ENCODE measurements at regions not wholly inside any gene's neighbourhood (a gene's known extent, or its start where the extent isn't known, plus 50 kb on each side); places are given as distances from the start of the nearest gene placed in this dataset.

DNA sequence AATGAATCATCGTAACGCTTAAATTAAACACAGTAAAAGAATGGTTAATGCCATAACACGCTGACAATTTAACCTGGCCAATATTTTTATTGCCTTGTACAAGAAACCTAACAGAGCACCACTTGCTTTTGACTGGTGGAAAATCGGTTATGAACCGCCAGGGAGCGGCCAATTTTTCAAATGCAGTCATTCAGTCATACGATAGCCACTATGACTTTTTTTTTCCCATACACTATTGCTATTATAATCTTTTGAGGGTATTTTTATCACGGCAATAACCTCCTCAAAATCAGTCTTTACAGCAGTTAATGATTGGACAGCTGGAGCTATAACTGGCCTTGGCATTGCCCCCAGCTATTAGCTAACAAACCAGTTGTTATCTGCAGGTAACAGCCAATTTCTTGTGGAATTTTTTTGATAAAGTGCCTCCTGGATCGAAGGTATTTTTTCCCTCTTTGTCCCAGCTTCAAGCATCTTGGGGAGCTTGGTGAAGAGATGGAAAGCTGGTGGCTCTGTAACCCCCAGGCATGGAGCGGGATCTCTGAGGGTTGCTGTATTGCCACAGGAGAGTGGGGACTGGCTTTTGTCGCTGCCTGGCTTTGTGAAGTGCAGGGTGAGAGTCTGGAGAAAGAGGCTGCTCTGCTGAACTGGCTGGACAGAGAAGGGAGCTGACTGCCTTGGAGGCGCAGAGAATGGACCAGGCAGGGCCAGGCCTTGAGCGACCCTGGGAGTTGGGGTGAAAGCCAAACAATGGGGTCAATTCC lies 198.4 kb upstream of the ZNF536 start (continued):
- TF ChIP-seq, protein P1, sequence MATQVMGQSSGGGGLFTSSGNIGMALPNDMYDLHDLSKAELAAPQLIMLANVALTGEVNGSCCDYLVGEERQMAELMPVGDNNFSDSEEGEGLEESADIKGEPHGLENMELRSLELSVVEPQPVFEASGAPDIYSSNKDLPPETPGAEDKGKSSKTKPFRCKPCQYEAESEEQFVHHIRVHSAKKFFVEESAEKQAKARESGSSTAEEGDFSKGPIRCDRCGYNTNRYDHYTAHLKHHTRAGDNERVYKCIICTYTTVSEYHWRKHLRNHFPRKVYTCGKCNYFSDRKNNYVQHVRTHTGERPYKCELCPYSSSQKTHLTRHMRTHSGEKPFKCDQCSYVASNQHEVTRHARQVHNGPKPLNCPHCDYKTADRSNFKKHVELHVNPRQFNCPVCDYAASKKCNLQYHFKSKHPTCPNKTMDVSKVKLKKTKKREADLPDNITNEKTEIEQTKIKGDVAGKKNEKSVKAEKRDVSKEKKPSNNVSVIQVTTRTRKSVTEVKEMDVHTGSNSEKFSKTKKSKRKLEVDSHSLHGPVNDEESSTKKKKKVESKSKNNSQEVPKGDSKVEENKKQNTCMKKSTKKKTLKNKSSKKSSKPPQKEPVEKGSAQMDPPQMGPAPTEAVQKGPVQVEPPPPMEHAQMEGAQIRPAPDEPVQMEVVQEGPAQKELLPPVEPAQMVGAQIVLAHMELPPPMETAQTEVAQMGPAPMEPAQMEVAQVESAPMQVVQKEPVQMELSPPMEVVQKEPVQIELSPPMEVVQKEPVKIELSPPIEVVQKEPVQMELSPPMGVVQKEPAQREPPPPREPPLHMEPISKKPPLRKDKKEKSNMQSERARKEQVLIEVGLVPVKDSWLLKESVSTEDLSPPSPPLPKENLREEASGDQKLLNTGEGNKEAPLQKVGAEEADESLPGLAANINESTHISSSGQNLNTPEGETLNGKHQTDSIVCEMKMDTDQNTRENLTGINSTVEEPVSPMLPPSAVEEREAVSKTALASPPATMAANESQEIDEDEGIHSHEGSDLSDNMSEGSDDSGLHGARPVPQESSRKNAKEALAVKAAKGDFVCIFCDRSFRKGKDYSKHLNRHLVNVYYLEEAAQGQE (IDR thresholded peaks at IDR 0.05; ENCODE audit: low read depth, low read length), result no peak
- TF ChIP-seq, protein P2, sequence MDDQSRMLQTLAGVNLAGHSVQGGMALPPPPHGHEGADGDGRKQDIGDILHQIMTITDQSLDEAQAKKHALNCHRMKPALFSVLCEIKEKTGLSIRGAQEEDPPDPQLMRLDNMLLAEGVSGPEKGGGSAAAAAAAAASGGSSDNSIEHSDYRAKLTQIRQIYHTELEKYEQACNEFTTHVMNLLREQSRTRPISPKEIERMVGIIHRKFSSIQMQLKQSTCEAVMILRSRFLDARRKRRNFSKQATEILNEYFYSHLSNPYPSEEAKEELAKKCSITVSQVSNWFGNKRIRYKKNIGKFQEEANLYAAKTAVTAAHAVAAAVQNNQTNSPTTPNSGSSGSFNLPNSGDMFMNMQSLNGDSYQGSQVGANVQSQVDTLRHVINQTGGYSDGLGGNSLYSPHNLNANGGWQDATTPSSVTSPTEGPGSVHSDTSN (IDR thresholded peaks at IDR 0.05), result no peak
- no peak for TF ChIP-seq SIN3A (IDR thresholded peaks at IDR 0.05; ENCODE audit: borderline replicate concordance, low read depth, low read length)
- no peak for TF ChIP-seq RXRA (IDR thresholded peaks at IDR 0.05; ENCODE audit: borderline replicate concordance, low read depth)
- TF ChIP-seq, protein P3, sequence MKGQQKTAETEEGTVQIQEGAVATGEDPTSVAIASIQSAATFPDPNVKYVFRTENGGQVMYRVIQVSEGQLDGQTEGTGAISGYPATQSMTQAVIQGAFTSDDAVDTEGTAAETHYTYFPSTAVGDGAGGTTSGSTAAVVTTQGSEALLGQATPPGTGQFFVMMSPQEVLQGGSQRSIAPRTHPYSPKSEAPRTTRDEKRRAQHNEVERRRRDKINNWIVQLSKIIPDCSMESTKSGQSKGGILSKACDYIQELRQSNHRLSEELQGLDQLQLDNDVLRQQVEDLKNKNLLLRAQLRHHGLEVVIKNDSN (IDR thresholded peaks at IDR 0.05; ENCODE audit: borderline replicate concordance, low read depth), result no peak
- TF ChIP-seq, protein P4, sequence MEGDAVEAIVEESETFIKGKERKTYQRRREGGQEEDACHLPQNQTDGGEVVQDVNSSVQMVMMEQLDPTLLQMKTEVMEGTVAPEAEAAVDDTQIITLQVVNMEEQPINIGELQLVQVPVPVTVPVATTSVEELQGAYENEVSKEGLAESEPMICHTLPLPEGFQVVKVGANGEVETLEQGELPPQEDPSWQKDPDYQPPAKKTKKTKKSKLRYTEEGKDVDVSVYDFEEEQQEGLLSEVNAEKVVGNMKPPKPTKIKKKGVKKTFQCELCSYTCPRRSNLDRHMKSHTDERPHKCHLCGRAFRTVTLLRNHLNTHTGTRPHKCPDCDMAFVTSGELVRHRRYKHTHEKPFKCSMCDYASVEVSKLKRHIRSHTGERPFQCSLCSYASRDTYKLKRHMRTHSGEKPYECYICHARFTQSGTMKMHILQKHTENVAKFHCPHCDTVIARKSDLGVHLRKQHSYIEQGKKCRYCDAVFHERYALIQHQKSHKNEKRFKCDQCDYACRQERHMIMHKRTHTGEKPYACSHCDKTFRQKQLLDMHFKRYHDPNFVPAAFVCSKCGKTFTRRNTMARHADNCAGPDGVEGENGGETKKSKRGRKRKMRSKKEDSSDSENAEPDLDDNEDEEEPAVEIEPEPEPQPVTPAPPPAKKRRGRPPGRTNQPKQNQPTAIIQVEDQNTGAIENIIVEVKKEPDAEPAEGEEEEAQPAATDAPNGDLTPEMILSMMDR (IDR thresholded peaks at IDR 0.05), result no peak
- TF ChIP-seq POLR2AphosphoS5 (IDR thresholded peaks at IDR 0.05; ENCODE audit: low read depth, low read length), result no peak
- TF ChIP-seq FOXM1 (IDR thresholded peaks at IDR 0.05; ENCODE audit: low read depth), result no peak
- no peak for TF ChIP-seq SMC3 (IDR thresholded peaks at IDR 0.05; ENCODE audit: low read depth, low read length)

DNA sequence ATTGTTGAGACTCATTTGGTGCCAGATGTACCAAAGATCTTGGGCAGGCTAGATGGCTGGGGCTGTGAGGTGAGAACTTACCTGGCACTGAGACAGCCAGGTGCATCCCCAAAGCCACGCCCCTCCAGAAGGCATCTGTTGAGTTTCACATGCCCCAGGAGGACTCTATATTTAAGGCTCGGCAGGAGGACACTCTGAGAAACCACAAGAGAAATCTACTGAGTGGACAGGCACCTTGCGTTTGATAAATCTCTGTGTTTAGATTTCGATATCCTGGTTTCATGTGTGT lies 197.9 kb upstream of the ZNF536 start:
- no peaks in the 10 kb centered on the region for H3K36me3 ChIP-seq (replicated peaks in 1 of 2; ENCODE audit: control insufficient read depth in 1 of 2, insufficient read depth in 2 of 2, low read length in 1 of 2)
- no peak overlapping the region for H3K27ac ChIP-seq (ENCODE audit: low read depth in 2 of 2, low read length in 1 of 2)
- CTCF ChIA-PET, result no interaction called here
- H4K20me1 ChIP-seq (ENCODE audit: insufficient read depth), result no peaks in the 10 kb centered on the region
- H3K9me2 ChIP-seq, result no peaks in the 10 kb centered on the region
- no peak overlapping the region for H3K9ac ChIP-seq
- no peak overlapping the region for H3K4me2 ChIP-seq
- DNase-seq, result no peak
- H3K27me3 ChIP-seq (ENCODE audit: insufficient read depth), result no peaks in the 10 kb centered on the region
- no peaks in the 10 kb centered on the region for H3K9me3 ChIP-seq
- H3K79me2 ChIP-seq (ENCODE audit: insufficient read depth), result no peaks in the 10 kb centered on the region
- H3F3A ChIP-seq (replicated peaks; ENCODE audit: insufficient read depth), result no peaks in the 10 kb centered on the region
- POLR2A ChIA-PET, result no interaction called here
- 33% methylated on average over 4 of the region's 4 CpGs for WGBS (ENCODE audit: low lambda C conversion rate)
- H2AFZ ChIP-seq (ENCODE audit: low read depth), result no peak overlapping the region
- H3K4me1 ChIP-seq (ENCODE audit: control insufficient read depth in 1 of 2, insufficient read depth in 2 of 2, low read depth in 1 of 2, low read length in 1 of 2), result peaks cover 0 to 5% of the 10 kb centered on the region in 2 experiments; a peak in 1 of 4 replicates
- H3K4me3 ChIP-seq (ENCODE audit: low read depth in 2 of 2, low read length in 1 of 2), result no peak overlapping the region
- TF ChIP-seq TCF12 (IDR thresholded peaks at IDR 0.05) (no peak), FOXM1 (IDR thresholded peaks at IDR 0.05; ENCODE audit: low read depth) (no peak), TEAD4 (IDR thresholded peaks at IDR 0.05; ENCODE audit: borderline replicate concordance, insufficient read depth) (no peak), POLR2AphosphoS5 (IDR thresholded peaks at IDR 0.05; ENCODE audit: low read depth, low read length) (no peak), RXRA (IDR thresholded peaks at IDR 0.05; ENCODE audit: borderline replicate concordance, low read depth) (no peak), FOXJ3 (CRISPR knock-in tag; IDR thresholded peaks at IDR 0.05) (no peak), NFIC (IDR thresholded peaks at IDR 0.05; ENCODE audit: borderline replicate concordance) (no peak), RAD21 (IDR thresholded peaks at IDR 0.05; ENCODE audit: low read length) (no peak), EZH2phosphoT487 (IDR thresholded peaks at IDR 0.05; ENCODE audit: borderline replicate concordance, low read depth) (no peak)
- TF ChIP-seq, protein P5, sequence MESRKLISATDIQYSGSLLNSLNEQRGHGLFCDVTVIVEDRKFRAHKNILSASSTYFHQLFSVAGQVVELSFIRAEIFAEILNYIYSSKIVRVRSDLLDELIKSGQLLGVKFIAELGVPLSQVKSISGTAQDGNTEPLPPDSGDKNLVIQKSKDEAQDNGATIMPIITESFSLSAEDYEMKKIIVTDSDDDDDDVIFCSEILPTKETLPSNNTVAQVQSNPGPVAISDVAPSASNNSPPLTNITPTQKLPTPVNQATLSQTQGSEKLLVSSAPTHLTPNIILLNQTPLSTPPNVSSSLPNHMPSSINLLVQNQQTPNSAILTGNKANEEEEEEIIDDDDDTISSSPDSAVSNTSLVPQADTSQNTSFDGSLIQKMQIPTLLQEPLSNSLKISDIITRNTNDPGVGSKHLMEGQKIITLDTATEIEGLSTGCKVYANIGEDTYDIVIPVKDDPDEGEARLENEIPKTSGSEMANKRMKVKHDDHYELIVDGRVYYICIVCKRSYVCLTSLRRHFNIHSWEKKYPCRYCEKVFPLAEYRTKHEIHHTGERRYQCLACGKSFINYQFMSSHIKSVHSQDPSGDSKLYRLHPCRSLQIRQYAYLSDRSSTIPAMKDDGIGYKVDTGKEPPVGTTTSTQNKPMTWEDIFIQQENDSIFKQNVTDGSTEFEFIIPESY (IDR thresholded peaks at IDR 0.05; ENCODE audit: borderline replicate concordance, low read depth), result no peak
- TF ChIP-seq, protein P4 (IDR thresholded peaks at IDR 0.05), result no peak
- TF ChIP-seq, protein P6, sequence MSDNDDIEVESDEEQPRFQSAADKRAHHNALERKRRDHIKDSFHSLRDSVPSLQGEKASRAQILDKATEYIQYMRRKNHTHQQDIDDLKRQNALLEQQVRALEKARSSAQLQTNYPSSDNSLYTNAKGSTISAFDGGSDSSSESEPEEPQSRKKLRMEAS (IDR thresholded peaks at IDR 0.05; ENCODE audit: low read depth), result no peak

Data from SK-N-SH (cell line).